SK-N-SH (cell line): ENCODE measurements at regions not wholly inside any gene's neighbourhood (a gene's known extent, or its start where the extent isn't known, plus 50 kb on each side); places are given as distances from the start of the nearest gene placed in this dataset.

Source experiments
- CTCF ChIP-seq: fragments of 200-600 bp; sonication (generic); IDR thresholded peaks from 2 replicates; pipeline ENCODE4 v1.6.1; 2017; ENCODE audit warnings: antibody characterized with exemption, mild to moderate bottlenecking, moderate library complexity
- REST ChIP-seq: IDR thresholded peaks from 2 replicates; pipeline ENCODE4 v1.6.1; 2012; ENCODE audit warnings: mild to moderate bottlenecking, low read depth, low read length, moderate library complexity
- SIN3A ChIP-seq: IDR thresholded peaks from 2 replicates; pipeline ENCODE4 v1.6.1; 2012; ENCODE audit warnings: low read depth, mild to moderate bottlenecking, low read length, moderate library complexity, borderline replicate concordance
- TAF1 ChIP-seq: IDR thresholded peaks from 2 replicates; pipeline ENCODE4 v1.6.1; 2012; ENCODE audit warnings: low read depth, mild to moderate bottlenecking, low read length, moderate library complexity, borderline replicate concordance

- no peak for TF ChIP-seq CTCF
- no peak for TF ChIP-seq TAF1
- TF ChIP-seq REST = no peak
- TF ChIP-seq SIN3A = no peak
These were observed 56.6 kb upstream of the DAPP1 start for GRCh38 chr4:99759988-99760387.
